Calu3 (cell line): ENCODE measurements at regions not wholly inside any gene's neighbourhood (a gene's known extent, or its start where the extent isn't known, plus 50 kb on each side); places are given as distances from the start of the nearest gene placed in this dataset.

Experiments used
- BruUV-seq: library from RNA; stranded (reverse); fragments of 400-500 nt; replicated peaks from 2 replicates; lab custom pipeline; 2021; lab: Mats Ljungman, UMichigan
- CTCF ChIA-PET: fragments of 300-600 bp; sonication (Branson Sonifier 250); formaldehyde crosslinking; loops from one replicate; lab custom pipeline; 2022; ENCODE audit warnings: antibody characterized with exemption; lab: Charles Lee
- DNase-seq: peaks from one replicate; pipeline ENCODE4 v3.0.0; 2022
- H3K27ac Mint-ChIP-seq: one replicate; pipeline ENCODE4 v1.8.0; 2022; ENCODE audit warnings: mixed read lengths; ENCODE audit not compliant: unreplicated experiment
- H3K27me3 Mint-ChIP-seq: one replicate; pipeline ENCODE4 v1.8.0; 2022; ENCODE audit warnings: mixed read lengths; ENCODE audit not compliant: unreplicated experiment
- H3K36me3 Mint-ChIP-seq: one replicate; pipeline ENCODE4 v1.8.0; 2022; ENCODE audit warnings: mild to moderate bottlenecking, moderate library complexity, mixed read lengths; ENCODE audit not compliant: insufficient read depth, unreplicated experiment
- H3K4me1 Mint-ChIP-seq: one replicate; pipeline ENCODE4 v1.8.0; 2022; ENCODE audit warnings: mild to moderate bottlenecking, low read depth, mixed read lengths; ENCODE audit not compliant: unreplicated experiment
- H3K4me3 Mint-ChIP-seq: one replicate; pipeline ENCODE4 v1.8.0; 2022; ENCODE audit warnings: mild to moderate bottlenecking, low read depth, moderate library complexity, mixed read lengths; ENCODE audit not compliant: unreplicated experiment
- H3K9me3 Mint-ChIP-seq: one replicate; pipeline ENCODE4 v1.8.0; 2022; ENCODE audit warnings: low read depth, mixed read lengths; ENCODE audit not compliant: unreplicated experiment
- CTCF ChIP-seq: fragments of 200-600 bp; IDR thresholded peaks from one replicate; pipeline ENCODE4 v1.8.0; 2022; ENCODE audit warnings: antibody characterized with exemption; ENCODE audit not compliant: unreplicated experiment
- intact Hi-C: fragments of 100-400 bp; cut with micrococcal nuclease; formaldehyde crosslinking; loops from one replicate; pipeline ENCODE4 v1.10.0; 2022; ENCODE audit not compliant: unreplicated experiment

- no peaks in the 10 kb centered on the region for H3K27me3 Mint-ChIP-seq
- peaks cover 14% of the 10 kb centered on the region for H3K4me1 Mint-ChIP-seq
- no peak for DNase-seq
- TF ChIP-seq CTCF = no peak
- CTCF ChIA-PET = no interaction called here
- no TSS peak for BruUV-seq
- peaks cover 6% of the 10 kb centered on the region for H3K9me3 Mint-ChIP-seq
- H3K27ac Mint-ChIP-seq = no peak overlapping the region
- H3K4me3 Mint-ChIP-seq = no peak overlapping the region
- peaks cover 4% of the 10 kb centered on the region for H3K36me3 Mint-ChIP-seq
- intact Hi-C loops = no loop called here
Observed at GRCh38 chr21:41623945-41624344, 116.0 kb upstream of the TMPRSS2 start.

- CTCF ChIA-PET = no interaction called here
- H3K4me1 Mint-ChIP-seq = peaks cover 14% of the 10 kb centered on the region
Observed at GRCh38 chr21:41622831-41623548, 115.0 kb upstream of the TMPRSS2 start.

GRCh38 chr21:41622201-41622600 is 114.2 kb upstream of the TMPRSS2 start:
- H3K4me1 Mint-ChIP-seq = peaks cover 14% of the 10 kb centered on the region
- TF ChIP-seq CTCF = no peak
- no peaks in the 10 kb centered on the region for H3K27me3 Mint-ChIP-seq
- CTCF ChIA-PET = no interaction called here
- no peak overlapping the region for H3K27ac Mint-ChIP-seq
- H3K4me3 Mint-ChIP-seq = no peak overlapping the region
- BruUV-seq = no TSS peak
- DNase-seq = no peak
- intact Hi-C loops = no loop called here
- peaks cover 6% of the 10 kb centered on the region for H3K9me3 Mint-ChIP-seq
- H3K36me3 Mint-ChIP-seq = peaks cover 4% of the 10 kb centered on the region

More at GRCh38 chr21:41622831-41623548, 115.0 kb upstream of the TMPRSS2 start:
- Mint-ChIP-seq H3K4me3 (no peak overlapping the region), H3K27me3 (no peaks in the 10 kb centered on the region), H3K9me3 (peaks cover 6% of the 10 kb centered on the region), H3K27ac (no peak overlapping the region), H3K36me3 (peaks cover 4% of the 10 kb centered on the region)
- intact Hi-C loops = no loop called here
- no peak for TF ChIP-seq CTCF
- BruUV-seq = no TSS peak
- no peak for DNase-seq

GRCh38 chr21:41621513-41621912 is 113.6 kb upstream of the TMPRSS2 start:
- TF ChIP-seq CTCF = no peak
- intact Hi-C loops = no loop called here
- DNase-seq = no peak
- H3K36me3 Mint-ChIP-seq = peaks cover 4% of the 10 kb centered on the region
- no peaks in the 10 kb centered on the region for H3K27me3 Mint-ChIP-seq
- H3K4me1 Mint-ChIP-seq = peaks cover 14% of the 10 kb centered on the region
- CTCF ChIA-PET = interaction anchor here (1.0 kb wide), 1 partner anchor 9 kb away, joined by 3 read pairs; no protein-coding TSS in a partner anchor
- no peak overlapping the region for H3K4me3 Mint-ChIP-seq
- H3K9me3 Mint-ChIP-seq = peaks cover 6% of the 10 kb centered on the region
- no TSS peak for BruUV-seq
- no peak overlapping the region for H3K27ac Mint-ChIP-seq
